Hepatocyte (in vitro differentiated cells): ENCODE measurements at regions not wholly inside any gene's neighbourhood (a gene's known extent, or its start where the extent isn't known, plus 50 kb on each side); places are given as distances from the start of the nearest gene placed in this dataset.

Experiments
- DNase-seq: peaks from one replicate; pipeline ENCODE4 v3.0.0-alpha.2; 2016; ENCODE audit warnings: low spot score
- H2AFZ ChIP-seq: fragments of 200-600 bp; sonication (generic); 2 replicates; pipeline ENCODE4 v1.6.0; 2016; ENCODE audit warnings: antibody characterized with exemption, mild to moderate bottlenecking
- H3K27ac ChIP-seq: fragments of 200-600 bp; sonication (generic); 2 replicates; pipeline ENCODE4 v1.5.1; 2016; ENCODE audit warnings: mild to moderate bottlenecking
- H3K27me3 ChIP-seq: fragments of 200-600 bp; sonication (generic); 2 replicates; pipeline ENCODE4 v1.6.1; 2016
- H3K36me3 ChIP-seq: fragments of 200-600 bp; sonication (generic); replicated peaks from 2 replicates; pipeline ENCODE4 v1.5.1; 2016; ENCODE audit warnings: low read depth; ENCODE audit not compliant: insufficient read depth
- H3K4me1 ChIP-seq: fragments of 200-600 bp; sonication (generic); 2 replicates; pipeline ENCODE4 v1.5.1; 2016; ENCODE audit warnings: mild to moderate bottlenecking, moderate library complexity; ENCODE audit not compliant: insufficient read depth
- H3K4me2 ChIP-seq: fragments of 200-600 bp; sonication (generic); 2 replicates; pipeline ENCODE4 v1.6.0; 2016
- H3K4me3 ChIP-seq: fragments of 200-600 bp; sonication (generic); 2 replicates; pipeline ENCODE4 v1.5.1; 2016; ENCODE audit warnings: mild to moderate bottlenecking
- H3K79me2 ChIP-seq: fragments of 200-600 bp; sonication (generic); 2 replicates; pipeline ENCODE4 v1.6.0; 2017; ENCODE audit warnings: mild to moderate bottlenecking
- H3K9me2 ChIP-seq: fragments of 200-600 bp; sonication (generic); replicated peaks from 2 replicates; pipeline ENCODE4 v1.6.0; 2017; ENCODE audit warnings: mild to moderate bottlenecking; ENCODE audit not compliant: insufficient read depth
- H3K9me3 ChIP-seq: fragments of 200-600 bp; sonication (generic); 2 replicates; pipeline ENCODE4 v1.5.1; 2016; ENCODE audit warnings: low read depth, mild to moderate bottlenecking
- H4K20me1 ChIP-seq: fragments of 200-600 bp; sonication (generic); 2 replicates; pipeline ENCODE4 v1.6.0; 2016; ENCODE audit warnings: mild to moderate bottlenecking; ENCODE audit not compliant: insufficient read depth, poor library complexity, severe bottlenecking
- EZH2 ChIP-seq: fragments of 200-600 bp; sonication (generic); IDR thresholded peaks from 2 replicates; pipeline ENCODE4 v1.6.1; 2016; ENCODE audit warnings: antibody characterized with exemption, mild to moderate bottlenecking, borderline replicate concordance
- EZH2phosphoT487 ChIP-seq: fragments of 200-600 bp; sonication (generic); IDR thresholded peaks from one replicate; pipeline ENCODE4 v1.6.1; 2018; ENCODE audit warnings: antibody characterized with exemption, mild to moderate bottlenecking, low read depth, moderate library complexity; ENCODE audit not compliant: unreplicated experiment, severe bottlenecking
- WGBS: methylation state at CpG from one replicate; pipeline ENCODE4 v1.1.6; 2016; ENCODE audit warnings: low lambda C conversion rate; ENCODE audit errors: missing lambda C conversion rate; 5-methylcytosine and 5-hydroxymethylcytosine counted together
- TF ChIP-seq, protein P1 (sequence below): fragments of 200-600 bp; sonication (generic); IDR thresholded peaks from 2 replicates; pipeline ENCODE4 v1.5.1; 2016; ENCODE audit warnings: antibody characterized with exemption, mild to moderate bottlenecking; ENCODE audit not compliant: poor library complexity

DNA sequence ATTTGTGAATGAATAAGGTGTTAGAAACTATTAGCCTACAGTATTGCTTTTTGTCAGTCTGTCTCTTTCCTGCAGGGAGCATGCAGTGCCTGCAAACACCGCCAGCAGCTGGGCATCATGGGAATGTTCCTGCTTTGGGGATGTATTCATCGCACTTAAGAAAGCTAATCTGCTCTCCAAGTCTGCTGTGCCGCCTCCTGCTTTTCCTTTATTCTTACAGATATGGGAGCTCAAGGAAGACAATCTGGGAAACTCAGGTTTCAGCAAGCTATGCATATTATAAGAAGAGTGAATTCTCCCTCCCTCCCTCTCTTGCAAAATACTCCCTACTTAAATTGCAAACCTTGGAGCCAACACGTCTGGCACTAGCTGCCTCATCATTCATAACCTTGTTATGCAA, 479.2 kb upstream of the ACVR2A start:
- Histone ChIP-seq H3K4me3 (no peak overlapping the region), H3K27me3 (no peaks in the 10 kb centered on the region), H2AFZ (no peak overlapping the region), H3K27ac (no peak overlapping the region), H3K4me2 (no peak overlapping the region), H3K4me1 (no peaks in the 10 kb centered on the region), H3K9me3 (no peaks in the 10 kb centered on the region), H3K36me3 (no peaks in the 10 kb centered on the region), H3K79me2 (no peaks in the 10 kb centered on the region), H3K9me2 (no peaks in the 10 kb centered on the region), H4K20me1 (no peaks in the 10 kb centered on the region)
- 73% methylated on average over 4 of the region's 4 CpGs for WGBS
- TF ChIP-seq, protein P1, sequence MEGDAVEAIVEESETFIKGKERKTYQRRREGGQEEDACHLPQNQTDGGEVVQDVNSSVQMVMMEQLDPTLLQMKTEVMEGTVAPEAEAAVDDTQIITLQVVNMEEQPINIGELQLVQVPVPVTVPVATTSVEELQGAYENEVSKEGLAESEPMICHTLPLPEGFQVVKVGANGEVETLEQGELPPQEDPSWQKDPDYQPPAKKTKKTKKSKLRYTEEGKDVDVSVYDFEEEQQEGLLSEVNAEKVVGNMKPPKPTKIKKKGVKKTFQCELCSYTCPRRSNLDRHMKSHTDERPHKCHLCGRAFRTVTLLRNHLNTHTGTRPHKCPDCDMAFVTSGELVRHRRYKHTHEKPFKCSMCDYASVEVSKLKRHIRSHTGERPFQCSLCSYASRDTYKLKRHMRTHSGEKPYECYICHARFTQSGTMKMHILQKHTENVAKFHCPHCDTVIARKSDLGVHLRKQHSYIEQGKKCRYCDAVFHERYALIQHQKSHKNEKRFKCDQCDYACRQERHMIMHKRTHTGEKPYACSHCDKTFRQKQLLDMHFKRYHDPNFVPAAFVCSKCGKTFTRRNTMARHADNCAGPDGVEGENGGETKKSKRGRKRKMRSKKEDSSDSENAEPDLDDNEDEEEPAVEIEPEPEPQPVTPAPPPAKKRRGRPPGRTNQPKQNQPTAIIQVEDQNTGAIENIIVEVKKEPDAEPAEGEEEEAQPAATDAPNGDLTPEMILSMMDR = no peak
- no peak for TF ChIP-seq EZH2
- TF ChIP-seq EZH2phosphoT487 = no peak
- peak; percentile 11 for DNase-seq

DNA sequence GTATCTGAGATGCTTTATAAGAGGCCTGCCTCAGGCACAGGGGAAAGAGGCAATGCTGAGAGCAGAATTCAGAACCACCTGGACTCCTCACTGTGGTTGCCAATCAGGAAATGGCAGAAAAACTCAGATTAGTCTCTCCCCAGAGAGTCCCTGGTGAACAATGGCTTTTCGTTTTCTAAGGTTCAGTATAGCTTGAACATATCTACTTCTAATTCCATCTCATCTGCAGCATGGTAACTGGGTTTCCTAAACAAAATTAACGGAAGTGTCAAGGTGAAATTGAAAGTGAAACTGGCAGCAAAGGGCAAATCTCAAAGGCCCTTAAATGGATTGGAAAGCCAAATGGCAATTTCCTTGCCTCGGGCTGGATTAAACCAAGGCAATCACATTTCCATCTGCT, 480.2 kb upstream of the ACVR2A start:
- no peaks in the 10 kb centered on the region for H3K9me3 ChIP-seq
- H3K27me3 ChIP-seq = no peaks in the 10 kb centered on the region
- no peak overlapping the region for H3K27ac ChIP-seq
- no peaks in the 10 kb centered on the region for H4K20me1 ChIP-seq
- 86% methylated on average over 3 of the region's 3 CpGs for WGBS
- no peaks in the 10 kb centered on the region for H3K36me3 ChIP-seq
- H2AFZ ChIP-seq = no peak overlapping the region
- no peak for DNase-seq
- H3K4me2 ChIP-seq = no peak overlapping the region
- no peak overlapping the region for H3K4me3 ChIP-seq
- H3K79me2 ChIP-seq = no peaks in the 10 kb centered on the region
- H3K9me2 ChIP-seq = no peaks in the 10 kb centered on the region
- no peaks in the 10 kb centered on the region for H3K4me1 ChIP-seq
- TF ChIP-seq EZH2 (no peak), EZH2phosphoT487 (no peak)
- TF ChIP-seq, protein P1 = no peak

DNA sequence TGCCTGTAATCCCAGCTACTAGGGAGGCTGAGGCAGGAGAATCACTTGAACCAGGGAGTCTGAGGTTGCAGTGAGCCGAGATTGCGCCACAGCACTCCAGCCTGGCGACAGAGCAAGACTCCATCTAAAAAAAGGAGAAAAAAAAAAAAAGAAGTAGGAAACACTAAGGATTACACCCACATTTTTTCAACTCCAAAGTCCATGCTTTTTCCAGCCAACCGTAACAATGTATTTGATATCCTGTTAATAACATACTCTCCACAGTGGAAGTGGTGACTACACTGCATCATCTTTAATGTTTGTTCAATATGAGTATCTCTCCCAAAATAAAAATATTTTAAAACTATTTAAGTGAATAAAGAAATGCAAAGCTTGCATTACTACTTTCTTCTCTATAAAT, 481.6 kb upstream of the ACVR2A start:
- Histone ChIP-seq H3K4me3 (no peak overlapping the region), H3K27me3 (no peaks in the 10 kb centered on the region), H3K36me3 (no peaks in the 10 kb centered on the region), H4K20me1 (no peaks in the 10 kb centered on the region), H3K4me2 (no peak overlapping the region), H3K4me1 (no peaks in the 10 kb centered on the region), H3K9me2 (no peaks in the 10 kb centered on the region), H2AFZ (no peak overlapping the region), H3K9me3 (no peaks in the 10 kb centered on the region), H3K79me2 (no peaks in the 10 kb centered on the region), H3K27ac (no peak overlapping the region)
- no peak for DNase-seq
- TF ChIP-seq EZH2 (no peak), EZH2phosphoT487 (no peak)
- TF ChIP-seq, protein P1 = no peak
- 89% methylated on average over 4 of the region's 4 CpGs for WGBS

DNA sequence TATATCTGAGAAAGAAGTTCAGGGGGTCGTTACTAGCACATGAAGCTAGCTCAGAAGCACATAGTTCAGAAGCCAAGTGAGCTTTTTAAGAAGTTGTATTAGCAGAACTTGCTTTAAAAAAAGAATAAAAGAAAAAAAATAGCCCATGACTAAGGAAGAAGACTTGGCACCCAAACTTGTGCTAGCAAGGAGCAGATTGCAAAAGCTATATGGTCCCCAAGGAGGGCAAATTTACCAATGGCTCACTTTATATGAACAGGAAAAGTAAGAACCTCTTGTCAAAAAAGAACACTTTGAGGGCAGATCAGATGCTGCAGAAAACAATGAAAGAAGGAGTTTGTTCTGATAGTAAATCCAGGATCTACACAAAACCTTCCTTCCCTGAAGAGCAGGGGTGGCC, 486.5 kb upstream of the ACVR2A start:
- Histone ChIP-seq H3K4me2 (no peak overlapping the region), H3K27me3 (no peaks in the 10 kb centered on the region), H2AFZ (no peak overlapping the region), H3K36me3 (no peaks in the 10 kb centered on the region), H3K27ac (no peak overlapping the region), H3K79me2 (no peaks in the 10 kb centered on the region), H3K4me1 (no peaks in the 10 kb centered on the region), H3K4me3 (no peak overlapping the region), H3K9me2 (no peaks in the 10 kb centered on the region), H4K20me1 (no peaks in the 10 kb centered on the region), H3K9me3 (no peaks in the 10 kb centered on the region)
- no peak for DNase-seq
- 88% methylated on average over 1 of the region's 1 CpG for WGBS
- TF ChIP-seq, protein P1 = no peak
- TF ChIP-seq EZH2phosphoT487 (no peak), EZH2 (no peak)
